Transverse colon (tissue), 4 donors: ENCODE measurements at regions not wholly inside any gene's neighbourhood (a gene's known extent, or its start where the extent isn't known, plus 50 kb on each side); places are given as distances from the start of the nearest gene placed in this dataset.

Experiments used
- DNase-seq: peaks from one replicate; pipeline ENCODE4 v3.0.0-alpha.2; 2019
- H3K27ac ChIP-seq, 4 donors: fragments of 200-600 bp; sonication (generic); 2 replicates each; pipeline ENCODE4 v1.5.1; 2016 to 2018; ENCODE audit warnings: inconsistent platforms in 4 of 4
- H3K27me3 ChIP-seq: fragments of 200-600 bp; sonication (generic); 2 replicates; pipeline ENCODE4 v1.5.1; 2017; ENCODE audit warnings: inconsistent platforms
- H3K36me3 ChIP-seq, 4 donors: fragments of 200-600 bp; sonication (generic); 2 replicates each; pipeline ENCODE4 v1.5.1; 2017 to 2019; ENCODE audit warnings: inconsistent platforms in 4 of 4
- H3K4me1 ChIP-seq, 4 donors: fragments of 200-600 bp; sonication (generic); 2 replicates each; pipeline ENCODE4 v1.5.1; 2017 to 2020; ENCODE audit warnings: inconsistent platforms in 4 of 4
- H3K4me3 ChIP-seq, 4 donors: fragments of 200-600 bp; sonication (generic); 1 replicate in 1 of 4; 2 replicates in 3 of 4; pipeline versions ENCODE4 v1.5.1 to v1.6.1; 2017 to 2019; ENCODE audit warnings: inconsistent platforms in 4 of 4
- H3K9me3 ChIP-seq, 2 donors: fragments of 200-600 bp; sonication (generic); 2 replicates each; pipeline ENCODE4 v1.5.1; 2017 to 2019; ENCODE audit warnings: inconsistent platforms in 2 of 2
- CTCF ChIP-seq, 5 experiments: fragments of 200-600 bp in 3 of 5; fragments of 450-650 bp in 2 of 5; sonication (generic) in 3 of 5; IDR thresholded peaks; 1 replicate in 2 of 5; 2 replicates in 3 of 5; pipeline ENCODE4 v1.5.1; 2016 to 2017; ENCODE audit warnings: antibody characterized with exemption in 5 of 5, inconsistent platforms in 3 of 5, mild to moderate bottlenecking in 2 of 5, moderate library complexity in 1 of 5
- EP300 ChIP-seq: sonication (generic); formaldehyde crosslinking; IDR thresholded peaks from one replicate; pipeline ENCODE4 v1.6.1; 2017; ENCODE audit warnings: antibody characterized with exemption, low read depth
- POLR2A ChIP-seq: fragments of 450-650 bp; IDR thresholded peaks from one replicate; pipeline ENCODE4 v1.6.1; 2016; ENCODE audit warnings: antibody characterized with exemption, mild to moderate bottlenecking, moderate library complexity
- POLR2AphosphoS5 ChIP-seq, 3 donors: sonication (generic); formaldehyde crosslinking; IDR thresholded peaks; one replicate each; pipeline ENCODE4 v1.6.1; 2016; ENCODE audit warnings: antibody characterized with exemption in 3 of 3
- WGBS, 2 donors: methylation state at CpG; one replicate each; pipeline ENCODE4 v1.1.5; 2018; ENCODE audit warnings: low coverage in 1 of 2; 5-methylcytosine and 5-hydroxymethylcytosine counted together
- in situ Hi-C, 4 donors: fragments of 200-750 bp; cut with MboI; loops; one replicate each; pipeline versions ENCODE4 v1.15.0 to v1.15.1; 2017; ENCODE audit warnings: low sequenced_read_pairs in 3 of 4, low pct_ligation_motif_present in 1 of 4, low pct_unique_long_range_greater_than_20kb in 1 of 4
- intact Hi-C: fragments of 100-400 bp; cut with DNase I; formaldehyde crosslinking; loops from one replicate; pipeline ENCODE4 v1.15.1; 2023; ENCODE audit warnings: low total_unique reads

- DNase-seq = no peak
- H3K27me3 ChIP-seq = no peaks in the 10 kb centered on the region
- no peak overlapping the region for H3K27ac ChIP-seq
- in situ Hi-C loops (no loop called here), intact Hi-C loops (no loop called here)
- 45 to 49% methylated on average over 3 to 8 of the region's 8 CpGs for WGBS, 2 donors
- TF ChIP-seq CTCF (IDR thresholded peaks at IDR 0.05) (no peak), POLR2AphosphoS5 (IDR thresholded peaks at IDR 0.05) (no peak), EP300 (no peak), POLR2A (no peak)
- H3K9me3 ChIP-seq = no peaks in the 10 kb centered on the region
- no peak overlapping the region for H3K4me3 ChIP-seq
- no peaks in the 10 kb centered on the region for H3K36me3 ChIP-seq
- no peaks in the 10 kb centered on the region for H3K4me1 ChIP-seq
Observed at GRCh38 chr20:60069656-60070055, 111.4 kb downstream of the CDH26 start.

- no peak for TF ChIP-seq EP300
- TF ChIP-seq POLR2AphosphoS5 (IDR thresholded peaks at IDR 0.05) = no peak
- no peak for TF ChIP-seq CTCF (IDR thresholded peaks at IDR 0.05)
- no peak for TF ChIP-seq POLR2A
- H3K4me1 ChIP-seq = no peaks in the 10 kb centered on the region
- 43 to 85% methylated on average over 1 to 4 of the region's 4 CpGs for WGBS, 2 donors
- no peak overlapping the region for H3K27ac ChIP-seq
- no peaks in the 10 kb centered on the region for H3K27me3 ChIP-seq
- in situ Hi-C loops (no loop called here), intact Hi-C loops (no loop called here)
- no peak overlapping the region for H3K4me3 ChIP-seq
- H3K36me3 ChIP-seq = no peaks in the 10 kb centered on the region
- H3K9me3 ChIP-seq = no peaks in the 10 kb centered on the region
- no peak for DNase-seq
Observed at GRCh38 chr20:60070791-60071190, 112.6 kb downstream of the CDH26 start.

DNA sequence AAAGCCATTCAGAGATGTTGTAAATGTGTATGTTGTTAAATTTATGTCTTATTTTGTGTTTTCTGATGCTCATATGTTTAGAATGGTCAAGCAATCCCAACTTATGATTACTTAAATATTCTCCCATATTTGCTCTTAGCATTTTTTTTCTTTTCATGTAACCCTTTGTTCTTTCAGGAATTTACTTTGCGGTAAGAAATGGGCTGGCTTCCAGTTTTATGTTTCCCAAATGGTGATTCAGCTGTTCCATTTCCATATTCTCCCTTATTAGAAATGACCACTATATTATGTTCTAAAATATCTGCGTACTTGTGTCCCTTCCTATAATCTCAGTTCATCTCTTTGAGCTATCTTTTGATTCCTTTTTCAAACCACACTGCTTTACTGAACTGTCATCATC is 113.7 kb downstream of the CDH26 start:
- Histone ChIP-seq H3K4me1 (no peaks in the 10 kb centered on the region), H3K36me3 (no peaks in the 10 kb centered on the region), H3K9me3 (no peaks in the 10 kb centered on the region), H3K27me3 (no peaks in the 10 kb centered on the region), H3K27ac (no peak overlapping the region), H3K4me3 (no peak overlapping the region)
- intact Hi-C loops = no loop called here
- in situ Hi-C loops = no loop called here
- WGBS, 2 donors = 83 to 84% methylated on average over 2 of the region's 2 CpGs
- DNase-seq = no peak
- TF ChIP-seq CTCF (IDR thresholded peaks at IDR 0.05) (no peak), POLR2A (no peak), EP300 (no peak), POLR2AphosphoS5 (IDR thresholded peaks at IDR 0.05) (no peak)

DNA sequence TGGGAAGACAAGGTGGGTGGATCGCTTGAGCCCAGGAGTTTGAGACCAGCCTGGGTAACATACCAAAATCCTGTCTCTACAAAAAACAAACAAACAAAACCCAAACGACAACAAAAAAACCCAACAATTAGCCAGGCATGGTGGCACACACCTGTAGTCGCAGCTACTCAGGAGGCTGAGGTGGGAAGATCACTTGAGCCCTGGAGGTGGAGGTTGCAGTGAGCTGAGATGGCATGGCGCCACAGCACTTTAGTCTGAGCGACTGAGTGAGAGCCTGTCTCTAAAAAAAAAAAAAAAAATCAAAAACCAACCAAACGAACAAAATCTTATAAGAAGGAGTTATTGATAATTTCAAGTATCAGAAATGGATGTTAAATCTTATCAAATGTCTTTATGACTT is 114.9 kb downstream of the CDH26 start:
- intact Hi-C loops = no loop called here
- no peaks in the 10 kb centered on the region for H3K4me1 ChIP-seq
- H3K27me3 ChIP-seq = no peaks in the 10 kb centered on the region
- WGBS, 2 donors = 81 to 85% methylated on average over 4 to 6 of the region's 6 CpGs
- no peaks in the 10 kb centered on the region for H3K36me3 ChIP-seq
- no peak for DNase-seq
- TF ChIP-seq POLR2A = no peak
- TF ChIP-seq CTCF (IDR thresholded peaks at IDR 0.05) = no peak
- no peak for TF ChIP-seq POLR2AphosphoS5 (IDR thresholded peaks at IDR 0.05)
- TF ChIP-seq EP300 = no peak
- no peaks in the 10 kb centered on the region for H3K9me3 ChIP-seq
- in situ Hi-C loops = no loop called here
- no peak overlapping the region for H3K27ac ChIP-seq
- no peak overlapping the region for H3K4me3 ChIP-seq
